CD14-positive monocyte (primary cell): ENCODE measurements at regions not wholly inside any gene's neighbourhood (a gene's known extent, or its start where the extent isn't known, plus 50 kb on each side); places are given as distances from the start of the nearest gene placed in this dataset.

Source experiments
- DNase-seq, 3 donors: peaks; one replicate each; pipeline ENCODE4 v3.0.0-alpha.2; 2011 to 2022
- H2AFZ ChIP-seq: 2 replicates; pipeline ENCODE4 v1.6.0; 2012; ENCODE audit warnings: mild to moderate bottlenecking, low read depth, low read length, inconsistent platforms; ENCODE audit not compliant: insufficient read depth, poor library complexity, severe bottlenecking
- H3K27ac ChIP-seq, 2 donors: 1 replicate in 1 of 2; 2 replicates in 1 of 2; pipeline ENCODE4 v1.5.1; 2012 to 2013; ENCODE audit warnings: low read length in 2 of 2, control low read depth in 1 of 2, inconsistent platforms in 1 of 2, low read depth in 1 of 2, mild to moderate bottlenecking in 1 of 2
- H3K27me3 ChIP-seq, 2 donors: one replicate each; pipeline versions ENCODE4 v1.6.0 to v1.6.1; 2011 to 2013; ENCODE audit warnings: low read length in 2 of 2; ENCODE audit not compliant: control insufficient read depth in 2 of 2, insufficient read depth in 2 of 2
- H3K36me3 ChIP-seq, 2 donors: replicated peaks in 1 of 2; 1 replicate in 1 of 2; 2 replicates in 1 of 2; pipeline versions ENCODE4 v1.5.1 to v1.6.1; 2012 to 2013; ENCODE audit warnings: low read length in 2 of 2, control low read depth in 1 of 2, inconsistent platforms in 1 of 2, mild to moderate bottlenecking in 1 of 2; ENCODE audit not compliant: insufficient read depth in 2 of 2, control insufficient read depth in 1 of 2
- H3K4me1 ChIP-seq, 2 donors: 1 replicate in 1 of 2; 2 replicates in 1 of 2; pipeline versions ENCODE4 v1.5.1 to v1.6.1; 2012 to 2013; ENCODE audit warnings: low read length in 2 of 2, control low read depth in 1 of 2, inconsistent platforms in 1 of 2, mild to moderate bottlenecking in 1 of 2, moderate library complexity in 1 of 2; ENCODE audit not compliant: insufficient read depth in 2 of 2, control insufficient read depth in 1 of 2
- H3K4me2 ChIP-seq: replicated peaks from 2 replicates; pipeline ENCODE3; 2012; ENCODE audit warnings: low read length, moderate library complexity, mild to moderate bottlenecking; ENCODE audit not compliant: poor library complexity, severe bottlenecking; ENCODE audit errors: extremely low read depth
- H3K4me3 ChIP-seq, 3 experiments: fragments of 200-600 bp in 1 of 3; sonication (generic) in 1 of 3; replicated peaks in 1 of 3; 1 replicate in 2 of 3; 2 replicates in 1 of 3; pipeline ENCODE4 v1.5.1; 2011 to 2013; ENCODE audit warnings: low read length in 3 of 3, mild to moderate bottlenecking in 3 of 3, control low read depth in 2 of 3, low read depth in 2 of 3, inconsistent platforms in 1 of 3, moderate library complexity in 1 of 3
- H3K79me2 ChIP-seq: 2 replicates; pipeline ENCODE4 v1.6.0; 2012; ENCODE audit warnings: mild to moderate bottlenecking, control low read depth, inconsistent platforms, low read length, moderate library complexity; ENCODE audit not compliant: insufficient read depth
- H3K9ac ChIP-seq: 2 replicates; pipeline ENCODE4 v1.6.0; 2017; ENCODE audit warnings: low read length, mild to moderate bottlenecking; ENCODE audit not compliant: insufficient read depth, poor library complexity, severe bottlenecking
- H3K9me3 ChIP-seq, 2 donors: replicated peaks in 1 of 2; 1 replicate in 1 of 2; 2 replicates in 1 of 2; pipeline versions ENCODE4 v1.5.1 to v1.6.1; 2012 to 2013; ENCODE audit warnings: low read length in 2 of 2, control low read depth in 1 of 2; ENCODE audit not compliant: control insufficient read depth in 1 of 2, insufficient read depth in 1 of 2
- H4K20me1 ChIP-seq: 2 replicates; pipeline ENCODE4 v1.6.0; 2012; ENCODE audit warnings: mild to moderate bottlenecking, low read length, control low read depth, moderate library complexity; ENCODE audit not compliant: insufficient read depth
- H3K27ac Mint-ChIP-seq, 7 donors: one replicate each; pipeline ENCODE4 v1.8.0; 2020; ENCODE audit warnings: mild to moderate bottlenecking in 7 of 7, mixed read lengths in 7 of 7, moderate library complexity in 6 of 7, inconsistent platforms in 2 of 7
- H3K27me3 Mint-ChIP-seq, 3 donors: one replicate each; pipeline ENCODE4 v1.8.0; 2021 to 2022; ENCODE audit warnings: low read depth in 3 of 3, mild to moderate bottlenecking in 3 of 3, mixed read lengths in 3 of 3, moderate library complexity in 3 of 3, inconsistent platforms in 1 of 3
- H3K36me3 Mint-ChIP-seq, 2 donors: one replicate each; pipeline ENCODE4 v1.8.0; 2020; ENCODE audit warnings: mixed read lengths in 2 of 2, inconsistent platforms in 1 of 2, mild to moderate bottlenecking in 1 of 2
- H3K4me1 Mint-ChIP-seq: one replicate; pipeline ENCODE4 v1.8.0; 2020; ENCODE audit warnings: mild to moderate bottlenecking, mixed read lengths
- H3K4me3 Mint-ChIP-seq, 2 donors: one replicate each; pipeline ENCODE4 v1.8.0; 2020; ENCODE audit warnings: mild to moderate bottlenecking in 2 of 2, mixed read lengths in 2 of 2, moderate library complexity in 1 of 2
- H3K9me3 Mint-ChIP-seq, 7 donors: one replicate each; pipeline ENCODE4 v1.8.0; 2020 to 2022; ENCODE audit warnings: mixed read lengths in 7 of 7, mild to moderate bottlenecking in 6 of 7, moderate library complexity in 6 of 7, inconsistent platforms in 2 of 7
- WGBS: methylation state at CpG from one replicate; pipeline ENCODE4 v1.1.5; 2013; ENCODE audit warnings: missing lambda C conversion rate; ENCODE audit not compliant: insufficient coverage; 5-methylcytosine and 5-hydroxymethylcytosine counted together
- intact Hi-C, 2 donors: fragments of 100-400 bp; cut with micrococcal nuclease; formaldehyde crosslinking; loops; one replicate each; pipeline versions ENCODE4 v1.15.0 to v1.15.1; 2023
- TF ChIP-seq, protein P1 (sequence below): fragments of 200-600 bp; IDR thresholded peaks from one replicate; pipeline ENCODE4 v1.8.0; 2022; ENCODE audit warnings: antibody characterized with exemption, mild to moderate bottlenecking

- Histone ChIP-seq H3K27ac (no peak overlapping the region), H3K9ac (no peak overlapping the region), H2AFZ (no peak overlapping the region), H3K4me2 (no peak overlapping the region), H3K4me3 (no peak overlapping the region), H3K36me3 (no peaks in the 10 kb centered on the region), H3K4me1 (no peaks in the 10 kb centered on the region), H3K79me2 (no peaks in the 10 kb centered on the region), H3K27me3 (no peaks in the 10 kb centered on the region), H4K20me1 (no peaks in the 10 kb centered on the region), H3K9me3 (no peaks in the 10 kb centered on the region)
- no peak for DNase-seq
- intact Hi-C loops = no loop called here
- WGBS = 100% methylated on average over 4 of the region's 6 CpGs
- TF ChIP-seq, protein P1, sequence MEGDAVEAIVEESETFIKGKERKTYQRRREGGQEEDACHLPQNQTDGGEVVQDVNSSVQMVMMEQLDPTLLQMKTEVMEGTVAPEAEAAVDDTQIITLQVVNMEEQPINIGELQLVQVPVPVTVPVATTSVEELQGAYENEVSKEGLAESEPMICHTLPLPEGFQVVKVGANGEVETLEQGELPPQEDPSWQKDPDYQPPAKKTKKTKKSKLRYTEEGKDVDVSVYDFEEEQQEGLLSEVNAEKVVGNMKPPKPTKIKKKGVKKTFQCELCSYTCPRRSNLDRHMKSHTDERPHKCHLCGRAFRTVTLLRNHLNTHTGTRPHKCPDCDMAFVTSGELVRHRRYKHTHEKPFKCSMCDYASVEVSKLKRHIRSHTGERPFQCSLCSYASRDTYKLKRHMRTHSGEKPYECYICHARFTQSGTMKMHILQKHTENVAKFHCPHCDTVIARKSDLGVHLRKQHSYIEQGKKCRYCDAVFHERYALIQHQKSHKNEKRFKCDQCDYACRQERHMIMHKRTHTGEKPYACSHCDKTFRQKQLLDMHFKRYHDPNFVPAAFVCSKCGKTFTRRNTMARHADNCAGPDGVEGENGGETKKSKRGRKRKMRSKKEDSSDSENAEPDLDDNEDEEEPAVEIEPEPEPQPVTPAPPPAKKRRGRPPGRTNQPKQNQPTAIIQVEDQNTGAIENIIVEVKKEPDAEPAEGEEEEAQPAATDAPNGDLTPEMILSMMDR = no peak
- Mint-ChIP-seq H3K27ac (no peak overlapping the region), H3K9me3 (peaks cover 0 to 1% (median 0%) of the 10 kb centered on the region in 7 donors), H3K4me3 (no peak overlapping the region), H3K4me1 (no peaks in the 10 kb centered on the region), H3K27me3 (peaks cover 0 to 2% (median 0%) of the 10 kb centered on the region in 3 donors), H3K36me3 (no peaks in the 10 kb centered on the region)
These were observed 76.6 kb downstream of the GPR88 start for GRCh38 chr1:100614570-100614969.

- TF ChIP-seq, protein P1 = no peak
- no peak for DNase-seq
- no peaks in the 10 kb centered on the region for H3K27me3 ChIP-seq
- WGBS = no CpG with 5 or more reads among the region's 4 CpGs
- H3K27me3 Mint-ChIP-seq = peaks cover 0 to 2% (median 0%) of the 10 kb centered on the region in 3 donors
- no peaks in the 10 kb centered on the region for H3K36me3 Mint-ChIP-seq
- H3K4me3 Mint-ChIP-seq = no peak overlapping the region
- H3K4me3 ChIP-seq = no peak overlapping the region
- no peak overlapping the region for H3K9ac ChIP-seq
- no peaks in the 10 kb centered on the region for H3K9me3 ChIP-seq
- no peak overlapping the region for H2AFZ ChIP-seq
- H3K4me2 ChIP-seq = no peak overlapping the region
- no peak overlapping the region for H3K27ac Mint-ChIP-seq
- H3K79me2 ChIP-seq = no peaks in the 10 kb centered on the region
- H3K27ac ChIP-seq = no peak overlapping the region
- H3K4me1 Mint-ChIP-seq = no peaks in the 10 kb centered on the region
- no peaks in the 10 kb centered on the region for H4K20me1 ChIP-seq
- H3K4me1 ChIP-seq = no peaks in the 10 kb centered on the region
- no peaks in the 10 kb centered on the region for H3K36me3 ChIP-seq
- peaks cover 0 to 1% (median 0%) of the 10 kb centered on the region in 7 donors for H3K9me3 Mint-ChIP-seq
- intact Hi-C loops = no loop called here
These were observed 77.7 kb downstream of the GPR88 start for GRCh38 chr1:100615686-100616085.
